BE2C (cell line): ENCODE measurements at regions not wholly inside any gene's neighbourhood (a gene's known extent, or its start where the extent isn't known, plus 50 kb on each side); places are given as distances from the start of the nearest gene placed in this dataset.

Experiments used
- DNase-seq: peaks from one replicate; pipeline ENCODE4 v3.0.0-alpha.2; 2020
- H3K27me3 ChIP-seq: fragments of 250-450 bp; sonication (Bioruptor Pico); 2 replicates; pipeline ENCODE4 v1.5.1; 2020; ENCODE audit warnings: mild to moderate bottlenecking
- H3K36me3 ChIP-seq: fragments of 250-450 bp; sonication (Bioruptor Pico); 2 replicates; pipeline ENCODE4 v1.5.1; 2020; ENCODE audit warnings: mild to moderate bottlenecking
- H3K4me1 ChIP-seq: fragments of 250-450 bp; sonication (Bioruptor Pico); 2 replicates; pipeline ENCODE4 v1.5.1; 2020
- H3K4me3 ChIP-seq: 2 replicates; pipeline ENCODE4 v1.5.1; 2011; ENCODE audit warnings: low read depth, low read length
- H3K9me3 ChIP-seq: fragments of 250-450 bp; sonication (Bioruptor Pico); 2 replicates; pipeline ENCODE4 v1.5.1; 2020
- TF ChIP-seq, protein P1 (sequence below): IDR thresholded peaks from 2 replicates; pipeline ENCODE4 v1.5.1; 2012; ENCODE audit warnings: mild to moderate bottlenecking, low read depth, low read length

DNA sequence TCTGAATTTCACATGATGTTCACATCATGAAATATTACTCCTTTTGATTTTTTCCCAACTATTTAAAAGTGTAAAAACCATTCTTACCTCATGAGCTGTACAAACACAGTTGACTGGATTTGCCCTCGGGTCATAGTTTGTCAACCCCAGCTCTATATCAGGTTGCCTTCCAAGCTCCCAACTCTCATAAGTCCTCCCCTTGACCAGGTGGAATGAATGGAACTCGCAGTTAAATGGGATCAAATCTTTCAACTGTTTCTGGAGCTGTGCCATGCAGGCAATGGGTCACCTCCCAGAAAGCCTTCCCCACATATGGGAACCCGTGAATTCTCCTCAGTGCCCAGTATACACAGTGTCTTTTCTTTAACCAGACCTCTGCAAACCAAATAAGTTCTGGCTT lies 169.8 kb upstream of the FOXD3 start:
- DNase-seq = no peak
- Histone ChIP-seq H3K9me3 (no peaks in the 10 kb centered on the region), H3K27me3 (no peaks in the 10 kb centered on the region; the same call in 1 of the 2 replicates), H3K4me1 (no peaks in the 10 kb centered on the region), H3K36me3 (no peaks in the 10 kb centered on the region), H3K4me3 (no peak overlapping the region)
- TF ChIP-seq, protein P1, sequence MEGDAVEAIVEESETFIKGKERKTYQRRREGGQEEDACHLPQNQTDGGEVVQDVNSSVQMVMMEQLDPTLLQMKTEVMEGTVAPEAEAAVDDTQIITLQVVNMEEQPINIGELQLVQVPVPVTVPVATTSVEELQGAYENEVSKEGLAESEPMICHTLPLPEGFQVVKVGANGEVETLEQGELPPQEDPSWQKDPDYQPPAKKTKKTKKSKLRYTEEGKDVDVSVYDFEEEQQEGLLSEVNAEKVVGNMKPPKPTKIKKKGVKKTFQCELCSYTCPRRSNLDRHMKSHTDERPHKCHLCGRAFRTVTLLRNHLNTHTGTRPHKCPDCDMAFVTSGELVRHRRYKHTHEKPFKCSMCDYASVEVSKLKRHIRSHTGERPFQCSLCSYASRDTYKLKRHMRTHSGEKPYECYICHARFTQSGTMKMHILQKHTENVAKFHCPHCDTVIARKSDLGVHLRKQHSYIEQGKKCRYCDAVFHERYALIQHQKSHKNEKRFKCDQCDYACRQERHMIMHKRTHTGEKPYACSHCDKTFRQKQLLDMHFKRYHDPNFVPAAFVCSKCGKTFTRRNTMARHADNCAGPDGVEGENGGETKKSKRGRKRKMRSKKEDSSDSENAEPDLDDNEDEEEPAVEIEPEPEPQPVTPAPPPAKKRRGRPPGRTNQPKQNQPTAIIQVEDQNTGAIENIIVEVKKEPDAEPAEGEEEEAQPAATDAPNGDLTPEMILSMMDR = no peak

DNA sequence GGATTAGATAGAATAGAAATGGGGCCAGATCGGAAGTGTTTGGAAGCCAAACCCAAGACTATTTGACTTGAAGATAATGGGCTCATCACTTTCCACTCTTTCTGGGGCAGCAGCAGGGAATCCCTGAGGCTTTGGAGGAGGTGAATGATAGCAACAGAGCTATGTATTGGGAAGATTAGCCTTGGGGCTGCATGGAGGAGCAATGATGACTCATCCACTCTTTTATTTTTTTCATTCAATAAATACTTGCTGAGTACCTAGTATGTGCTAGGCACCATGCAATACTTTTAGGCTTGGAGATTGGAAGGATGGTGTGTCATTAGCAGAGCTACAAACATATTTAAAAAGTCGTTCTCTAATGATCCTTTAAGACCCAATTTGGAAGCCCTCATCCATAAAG lies 166.9 kb upstream of the FOXD3 start:
- Histone ChIP-seq H3K4me3 (no peak overlapping the region), H3K9me3 (no peaks in the 10 kb centered on the region), H3K27me3 (no peaks in the 10 kb centered on the region; the same call in 1 of the 2 replicates), H3K4me1 (no peaks in the 10 kb centered on the region), H3K36me3 (no peaks in the 10 kb centered on the region)
- DNase-seq = no peak
- TF ChIP-seq, protein P1 = no peak

DNA sequence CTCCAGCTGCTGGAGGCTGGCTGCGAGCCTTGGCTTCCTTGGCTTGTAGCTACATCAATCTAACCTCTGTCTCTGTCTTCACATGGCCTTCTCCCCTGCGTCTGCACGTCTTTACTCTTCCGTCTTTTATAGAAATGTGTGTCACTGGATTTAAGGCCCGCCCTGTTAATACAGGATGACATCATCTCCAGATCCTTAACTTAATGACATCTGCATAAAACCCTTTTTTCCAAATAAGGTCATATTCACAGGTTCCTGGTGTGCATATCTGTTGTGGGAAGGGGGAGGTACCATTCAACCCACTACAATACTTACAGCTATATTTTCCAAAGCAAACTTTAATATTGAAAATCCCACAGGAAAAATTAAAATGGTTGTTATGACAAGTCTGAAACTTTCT lies 165.3 kb upstream of the FOXD3 start:
- no peaks in the 10 kb centered on the region for H3K9me3 ChIP-seq
- H3K27me3 ChIP-seq = no peaks in the 10 kb centered on the region
- no peaks in the 10 kb centered on the region for H3K4me1 ChIP-seq
- no peak overlapping the region for H3K4me3 ChIP-seq
- TF ChIP-seq, protein P1 = no peak
- no peaks in the 10 kb centered on the region for H3K36me3 ChIP-seq
- DNase-seq = no peak

DNA sequence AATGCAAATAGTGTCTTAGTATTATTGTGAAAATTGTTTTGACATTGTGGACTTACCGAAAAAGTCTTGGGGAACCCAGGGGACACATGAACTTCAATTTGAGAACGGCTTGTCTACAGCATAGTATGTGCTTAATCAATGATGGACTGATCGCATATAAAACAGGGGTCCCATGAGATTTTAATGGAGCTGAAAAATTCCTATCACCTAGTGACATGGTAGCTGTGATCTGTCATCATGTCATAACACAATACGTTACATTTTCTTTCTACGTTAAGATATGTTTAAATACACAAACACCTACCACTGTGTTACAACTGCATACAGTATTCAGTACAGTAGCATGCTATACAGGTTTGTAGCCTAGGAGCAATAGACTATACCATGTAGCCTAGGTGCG lies 153.3 kb upstream of the FOXD3 start:
- TF ChIP-seq, protein P1 = no peak
- Histone ChIP-seq H3K4me3 (no peak overlapping the region), H3K9me3 (no peaks in the 10 kb centered on the region), H3K27me3 (no peaks in the 10 kb centered on the region; the same call in 1 of the 2 replicates), H3K36me3 (no peaks in the 10 kb centered on the region), H3K4me1 (no peaks in the 10 kb centered on the region)
- no peak for DNase-seq

DNA sequence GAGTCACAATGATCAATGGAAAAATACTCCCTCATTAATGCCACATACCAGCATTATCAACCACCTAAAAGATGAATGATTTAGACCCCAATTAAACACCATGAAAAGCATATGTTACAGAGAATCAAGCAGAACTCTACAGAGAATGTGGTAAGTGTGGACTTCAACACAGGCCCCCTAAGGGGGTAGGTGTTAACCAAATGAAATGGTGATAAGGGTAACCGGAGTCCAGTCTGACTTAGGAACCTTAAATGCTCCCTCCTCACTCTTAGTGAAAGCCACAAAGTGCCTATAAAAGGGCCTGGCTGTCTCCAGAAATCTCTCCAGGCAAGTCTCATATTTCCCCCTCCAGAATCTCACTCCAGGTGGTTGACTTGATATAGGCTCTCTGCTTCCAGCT lies 149.2 kb upstream of the FOXD3 start:
- Histone ChIP-seq H3K4me3 (no peak overlapping the region), H3K4me1 (no peaks in the 10 kb centered on the region), H3K36me3 (no peaks in the 10 kb centered on the region), H3K27me3 (no peaks in the 10 kb centered on the region), H3K9me3 (no peaks in the 10 kb centered on the region)
- no peak for DNase-seq
- TF ChIP-seq, protein P1 = no peak

DNA sequence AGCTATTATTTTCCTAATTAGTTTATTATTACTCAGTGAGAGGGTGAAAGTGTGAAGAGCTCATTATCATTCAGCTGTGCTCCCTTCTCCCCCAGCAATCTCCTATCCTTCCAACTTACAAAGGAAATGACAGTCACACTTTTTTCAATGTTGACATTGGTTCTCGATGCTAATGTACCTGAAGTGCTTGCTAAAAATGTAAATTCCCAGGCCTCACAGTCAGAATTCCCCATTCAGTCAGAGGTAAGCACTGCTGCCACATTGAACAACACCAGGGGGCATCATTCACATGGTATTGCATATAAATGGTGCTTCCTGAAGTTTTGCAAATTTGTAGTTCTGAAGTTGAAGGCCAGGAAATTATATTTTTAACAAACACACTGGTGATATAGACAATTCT lies 132.7 kb upstream of the FOXD3 start:
- Histone ChIP-seq H3K4me1 (no peaks in the 10 kb centered on the region), H3K4me3 (no peak overlapping the region), H3K9me3 (no peaks in the 10 kb centered on the region), H3K27me3 (no peaks in the 10 kb centered on the region), H3K36me3 (no peaks in the 10 kb centered on the region)
- TF ChIP-seq, protein P1 = peak; percentile 35
- DNase-seq = peak; percentile 8
